ENCODE measurements at regions not wholly inside any gene's neighbourhood (a gene's known extent, or its start where the extent isn't known, plus 50 kb on each side); places are given as distances from the start of the nearest gene placed in this dataset.

GRCh38 chr4:141502755-141503154, 133.6 kb upstream of the IL15 start:
- H3K36me3 ChIP-seq = no peaks in the 10 kb centered on the region
- peaks cover 0 to 3% (median 0%) of the 10 kb centered on the region in 4 donors for H3K9me3 ChIP-seq
- 74 to 78% methylated on average over 2 of the region's 2 CpGs for WGBS, 2 donors
- H3K4me1 ChIP-seq = no peaks in the 10 kb centered on the region
- no peak for DNase-seq (ENCODE audit: low spot score in 2 of 2)
- no peak overlapping the region for H3K27ac ChIP-seq
- H3K27me3 ChIP-seq = no peaks in the 10 kb centered on the region
- H3K4me3 ChIP-seq = no peak overlapping the region
- no peak for TF ChIP-seq CTCF (IDR thresholded peaks at IDR 0.05)
- TF ChIP-seq POLR2A (IDR thresholded peaks at IDR 0.05) = no peak
- TF ChIP-seq EP300 (IDR thresholded peaks at IDR 0.05) = no peak

GRCh38 chr4:141503260-141503659, 133.1 kb upstream of the IL15 start:
- no peaks in the 10 kb centered on the region for H3K27me3 ChIP-seq
- TF ChIP-seq CTCF (IDR thresholded peaks at IDR 0.05) (no peak), POLR2A (IDR thresholded peaks at IDR 0.05) (no peak), EP300 (IDR thresholded peaks at IDR 0.05) (no peak)
- no peak overlapping the region for H3K4me3 ChIP-seq

GRCh38 chr4:141511055-141511454, 125.3 kb upstream of the IL15 start:
- Histone ChIP-seq H3K27me3 (no peaks in the 10 kb centered on the region), H3K4me1 (no peaks in the 10 kb centered on the region), H3K9me3 (peaks cover 0 to 10% (median 0%) of the 10 kb centered on the region in 4 donors), H3K4me3 (no peak overlapping the region), H3K36me3 (no peaks in the 10 kb centered on the region), H3K27ac (no peak overlapping the region)
- TF ChIP-seq POLR2A (IDR thresholded peaks at IDR 0.05) = no peak
- no peak for TF ChIP-seq EP300 (IDR thresholded peaks at IDR 0.05)
- no peak for TF ChIP-seq CTCF (IDR thresholded peaks at IDR 0.05)
- no peak for DNase-seq (ENCODE audit: low spot score in 2 of 2)

More at GRCh38 chr4:141503260-141503659, 133.1 kb upstream of the IL15 start:
- no peaks in the 10 kb centered on the region for H3K4me1 ChIP-seq
- peaks cover 0 to 3% (median 0%) of the 10 kb centered on the region in 4 donors for H3K9me3 ChIP-seq
- no peaks in the 10 kb centered on the region for H3K36me3 ChIP-seq
- DNase-seq (ENCODE audit: low spot score in 2 of 2) = no peak
- no peak overlapping the region for H3K27ac ChIP-seq

- H3K4me1 ChIP-seq = no peaks in the 10 kb centered on the region
- no peaks in the 10 kb centered on the region for H3K36me3 ChIP-seq
- no peak overlapping the region for H3K4me3 ChIP-seq
- TF ChIP-seq CTCF (IDR thresholded peaks at IDR 0.05) = no peak
- no peak for TF ChIP-seq EP300 (IDR thresholded peaks at IDR 0.05)
- TF ChIP-seq POLR2A (IDR thresholded peaks at IDR 0.05) = no peak
- DNase-seq (ENCODE audit: low spot score in 2 of 2) = no peak
- H3K27me3 ChIP-seq = no peaks in the 10 kb centered on the region
- peaks cover 0 to 10% (median 0%) of the 10 kb centered on the region in 4 donors for H3K9me3 ChIP-seq
- H3K27ac ChIP-seq = no peak overlapping the region
- WGBS, 2 donors = 33 to 53% methylated on average over 1 of the region's 1 CpG
Measured at GRCh38 chr4:141513866-141514265, 122.5 kb upstream of the IL15 start.

GRCh38 chr4:141518222-141518621, 118.2 kb upstream of the IL15 start:
- TF ChIP-seq POLR2A (IDR thresholded peaks at IDR 0.05) (no peak), CTCF (IDR thresholded peaks at IDR 0.05) (no peak), EP300 (IDR thresholded peaks at IDR 0.05) (no peak)
- Histone ChIP-seq H3K9me3 (no peaks in the 10 kb centered on the region), H3K27me3 (no peaks in the 10 kb centered on the region), H3K27ac (no peak overlapping the region), H3K4me3 (no peak overlapping the region), H3K4me1 (no peaks in the 10 kb centered on the region), H3K36me3 (no peaks in the 10 kb centered on the region)
- no peak for DNase-seq (ENCODE audit: low spot score in 2 of 2)

Data from tibial nerve (tissue), 4 donors.